HEK293T (cell line): ENCODE measurements at regions not wholly inside any gene's neighbourhood (a gene's known extent, or its start where the extent isn't known, plus 50 kb on each side); places are given as distances from the start of the nearest gene placed in this dataset.

Experiments used
- CTCF ChIA-PET: fragments of 350-600 bp; formaldehyde crosslinking; extraction: SDS; loops from one replicate; lab custom pipeline; 2021; ENCODE audit warnings: antibody characterized with exemption, inconsistent platforms; lab: Yijun Ruan, JAX
- POLR2A ChIA-PET: fragments of 350-600 bp; formaldehyde crosslinking; extraction: SDS; loops from one replicate; lab custom pipeline; 2020; ENCODE audit warnings: antibody characterized with exemption, inconsistent platforms; lab: Yijun Ruan, JAX
- DNase-seq: peaks from one replicate; pipeline ENCODE4 v3.0.0; 2012; ENCODE audit warnings: mixed read lengths; ENCODE audit errors: extremely low spot score
- ARNT ChIP-seq: fragments of 450-650 bp; IDR thresholded peaks from 2 replicates; pipeline ENCODE4 v1.6.1; 2017; ENCODE audit warnings: mild to moderate bottlenecking
- BHLHE40 ChIP-seq: fragments of 450-650 bp; IDR thresholded peaks from 2 replicates; pipeline ENCODE4 v1.6.1; 2016; ENCODE audit warnings: mild to moderate bottlenecking, moderate library complexity, borderline replicate concordance
- CTBP1 ChIP-seq: fragments of 450-650 bp; IDR thresholded peaks from 2 replicates; pipeline ENCODE4 v1.6.1; 2016; ENCODE audit warnings: borderline replicate concordance
- ELF4 ChIP-seq: fragments of 450-650 bp; IDR thresholded peaks from 2 replicates; pipeline ENCODE4 v1.6.1; 2017; ENCODE audit warnings: antibody characterized with exemption
- FOXA1 ChIP-seq: fragments of 450-650 bp; IDR thresholded peaks from 2 replicates; pipeline ENCODE4 v1.6.1; 2016; ENCODE audit warnings: mild to moderate bottlenecking
- FOXK2 ChIP-seq: fragments of 450-650 bp; IDR thresholded peaks from 2 replicates; pipeline ENCODE4 v1.6.1; 2016; ENCODE audit warnings: mild to moderate bottlenecking
- FOXM1 ChIP-seq: fragments of 450-650 bp; IDR thresholded peaks from 2 replicates; pipeline ENCODE4 v1.6.1; 2017; ENCODE audit warnings: mild to moderate bottlenecking, borderline replicate concordance
- HDGF ChIP-seq: fragments of 450-650 bp; IDR thresholded peaks from 2 replicates; pipeline ENCODE4 v1.6.1; 2017; ENCODE audit warnings: antibody characterized with exemption, borderline replicate concordance
- L3MBTL2 ChIP-seq: fragments of 450-650 bp; conservative IDR thresholded peaks from 2 replicates; pipeline ENCODE4 v1.6.1; 2016; ENCODE audit warnings: mild to moderate bottlenecking
- LEF1 ChIP-seq: fragments of 450-650 bp; IDR thresholded peaks from 2 replicates; pipeline ENCODE4 v1.6.1; 2017; ENCODE audit warnings: mild to moderate bottlenecking, borderline replicate concordance
- NFRKB ChIP-seq: fragments of 450-650 bp; IDR thresholded peaks from 2 replicates; pipeline ENCODE4 v1.6.1; 2016; ENCODE audit warnings: mild to moderate bottlenecking, moderate library complexity
- PKNOX1 ChIP-seq: fragments of 450-650 bp; IDR thresholded peaks from 2 replicates; pipeline ENCODE4 v1.6.1; 2016
- SP1 ChIP-seq: fragments of 450-650 bp; IDR thresholded peaks from 2 replicates; pipeline ENCODE4 v1.6.1; 2017
- SUZ12 ChIP-seq: fragments of 450-650 bp; IDR thresholded peaks from 2 replicates; pipeline ENCODE4 v1.6.1; 2016; ENCODE audit warnings: mild to moderate bottlenecking
- TARDBP ChIP-seq: fragments of 450-650 bp; IDR thresholded peaks from 2 replicates; pipeline ENCODE4 v1.6.1; 2016
- ZNF384 ChIP-seq: fragments of 450-650 bp; IDR thresholded peaks from 2 replicates; pipeline ENCODE4 v1.6.1; 2016

DNA sequence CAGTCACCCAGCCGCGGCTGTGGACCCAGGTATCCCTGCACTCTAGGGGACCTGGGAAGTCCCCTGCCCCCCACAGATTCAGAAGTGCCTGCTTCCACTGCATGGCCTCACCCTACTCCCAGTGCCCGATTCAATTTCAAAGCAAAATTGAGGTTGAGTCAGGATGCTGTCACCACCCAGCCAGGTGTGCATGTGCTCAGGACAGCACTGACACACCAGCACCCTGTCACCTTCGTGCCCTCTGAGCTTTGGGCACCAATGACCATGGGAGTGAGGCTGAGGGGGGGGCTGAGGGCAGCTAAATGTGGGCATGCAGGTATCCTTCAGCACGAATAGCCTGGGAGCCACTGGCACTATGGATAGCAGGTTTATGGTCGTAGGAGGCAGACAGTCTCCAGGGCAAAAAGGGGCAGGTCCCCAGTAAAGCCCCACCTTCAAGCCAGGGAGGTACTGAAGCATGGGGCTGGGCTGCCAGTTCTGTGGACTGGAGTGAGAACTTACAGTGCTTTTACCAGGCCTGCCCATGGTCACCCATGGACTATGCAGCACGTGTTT lies 1151.6 kb upstream of the CDH6 start:
- no peak for DNase-seq
- ChIA-PET CTCF (no interaction called here), POLR2A (no interaction called here)
- TF ChIP-seq ZNF384, result no peak
- TF ChIP-seq ARNT, result no peak
- no peak for TF ChIP-seq FOXA1
- TF ChIP-seq PKNOX1, result no peak
- TF ChIP-seq FOXM1, result no peak
- no peak for TF ChIP-seq CTBP1

DNA sequence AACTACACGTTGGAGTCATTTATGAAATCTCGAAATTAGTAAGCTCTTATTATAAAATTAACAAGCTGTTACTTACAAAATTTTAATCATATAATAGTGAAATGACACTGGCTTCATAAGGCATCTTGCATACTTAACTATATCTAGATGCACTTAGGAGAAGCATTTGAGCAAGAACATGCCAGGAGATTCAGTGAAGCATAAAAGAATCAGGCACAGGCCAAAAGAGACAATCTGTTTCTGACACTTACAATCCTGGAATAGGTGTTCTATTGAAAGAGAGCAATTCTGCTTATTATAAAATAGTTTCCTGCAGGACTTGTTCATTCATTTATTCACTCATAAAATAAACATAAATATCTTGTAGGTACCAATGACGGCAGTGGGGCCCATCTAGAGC lies 1152.2 kb upstream of the CDH6 start:
- no peak for DNase-seq
- POLR2A ChIA-PET, result no interaction called here
- CTCF ChIA-PET, result interaction anchor here (0.6 to 1.7 kb wide), 5 partner anchors 9 to 1146 kb away, joined by 3 to 6 read pairs (median 3); no protein-coding TSS in a partner anchor
- TF ChIP-seq HDGF (no peak), FOXA1 (no peak), TARDBP (no peak), L3MBTL2 (no peak), CTBP1 (no peak), PKNOX1 (no peak), SUZ12 (no peak), ELF4 (no peak), SP1 (no peak), LEF1 (no peak), ZNF384 (no peak)

DNA sequence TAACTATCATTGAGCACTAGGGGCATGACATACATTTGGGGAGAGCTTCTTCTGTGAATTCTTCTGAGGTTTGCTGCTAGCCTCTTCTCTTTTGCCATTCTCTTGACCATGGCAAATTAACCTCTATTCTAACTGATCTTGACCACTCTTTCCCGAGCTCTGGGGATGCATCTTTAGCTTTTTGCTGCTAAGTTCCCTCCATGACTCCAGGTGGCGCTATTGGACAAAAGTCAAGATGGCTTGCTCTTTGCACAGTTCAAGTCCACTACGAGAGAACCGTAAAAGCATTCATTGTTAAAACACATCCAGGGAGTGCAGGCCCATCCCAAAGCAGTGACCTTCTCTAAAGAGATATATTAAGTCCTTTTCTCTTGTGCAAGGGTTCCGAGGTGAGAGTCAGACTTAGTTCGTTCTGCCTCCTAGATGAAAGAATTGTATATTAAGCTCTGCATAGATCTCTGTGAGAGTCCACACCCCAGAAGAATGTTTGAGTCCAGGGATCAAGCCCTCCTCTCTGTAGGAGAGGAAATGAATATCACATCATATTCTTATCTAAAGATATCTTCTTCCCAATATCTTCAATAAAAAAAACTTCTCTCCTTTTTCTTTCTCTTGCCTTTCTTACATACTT lies 1152.9 kb upstream of the CDH6 start:
- CTCF ChIA-PET, result interaction anchor here (0.6 to 1.7 kb wide), 5 partner anchors 8 to 1146 kb away, joined by 3 to 6 read pairs (median 3); no protein-coding TSS in a partner anchor
- DNase-seq, result peak; percentile 39
- no peak for TF ChIP-seq ELF4
- no peak for TF ChIP-seq FOXK2
- no peak for TF ChIP-seq FOXM1
- TF ChIP-seq CTBP1, result no peak
- TF ChIP-seq SUZ12, result no peak
- no peak for TF ChIP-seq L3MBTL2
- no peak for TF ChIP-seq BHLHE40
- no peak for TF ChIP-seq NFRKB
- no peak for TF ChIP-seq FOXA1
- no peak for TF ChIP-seq SP1
- no peak for TF ChIP-seq ARNT
- TF ChIP-seq PKNOX1, result no peak
- TF ChIP-seq ZNF384, result no peak
- TF ChIP-seq TARDBP, result no peak
- no peak for TF ChIP-seq LEF1
- no peak for TF ChIP-seq HDGF
- POLR2A ChIA-PET, result no interaction called here

- POLR2A ChIA-PET, result no interaction called here
- no peak for DNase-seq
- no peak for TF ChIP-seq ARNT
- TF ChIP-seq FOXM1, result no peak
- TF ChIP-seq HDGF, result no peak
- TF ChIP-seq CTBP1, result no peak
- no peak for TF ChIP-seq L3MBTL2
- no peak for TF ChIP-seq ELF4
- TF ChIP-seq NFRKB, result no peak
- TF ChIP-seq FOXK2, result no peak
- no peak for TF ChIP-seq FOXA1
- no peak for TF ChIP-seq TARDBP
- no peak for TF ChIP-seq SP1
- TF ChIP-seq SUZ12, result no peak
- TF ChIP-seq BHLHE40, result no peak
- CTCF ChIA-PET, result no interaction called here
These were observed 1154.1 kb upstream of the CDH6 start for GRCh38 chr5:30039379-30039778.

GRCh38 chr5:30034870-30035269 lies 1158.6 kb upstream of the CDH6 start:
- POLR2A ChIA-PET, result no interaction called here
- no peak for TF ChIP-seq ELF4
- no peak for TF ChIP-seq SP1
- TF ChIP-seq PKNOX1, result no peak
- TF ChIP-seq NFRKB, result no peak
- TF ChIP-seq SUZ12, result no peak
- no peak for TF ChIP-seq CTBP1
- no peak for TF ChIP-seq ARNT
- TF ChIP-seq FOXA1, result no peak
- TF ChIP-seq FOXM1, result no peak
- TF ChIP-seq FOXK2, result no peak
- no peak for TF ChIP-seq L3MBTL2
- TF ChIP-seq BHLHE40, result no peak
- no peak for TF ChIP-seq LEF1
- TF ChIP-seq HDGF, result no peak
- no peak for TF ChIP-seq ZNF384
- no peak for TF ChIP-seq TARDBP
- CTCF ChIA-PET, result no interaction called here
- no peak for DNase-seq
